Calu3 (cell line): ENCODE measurements at regions not wholly inside any gene's neighbourhood (a gene's known extent, or its start where the extent isn't known, plus 50 kb on each side); places are given as distances from the start of the nearest gene placed in this dataset.

Experiments used
- BruUV-seq: library from RNA; stranded (reverse); fragments of 400-500 nt; replicated peaks from 2 replicates; lab custom pipeline; 2021; lab: Mats Ljungman, UMichigan
- CTCF ChIA-PET: fragments of 300-600 bp; sonication (Branson Sonifier 250); formaldehyde crosslinking; loops from one replicate; lab custom pipeline; 2022; ENCODE audit warnings: antibody characterized with exemption; lab: Charles Lee
- DNase-seq: peaks from one replicate; pipeline ENCODE4 v3.0.0; 2022
- H3K27ac Mint-ChIP-seq: one replicate; pipeline ENCODE4 v1.8.0; 2022; ENCODE audit warnings: mixed read lengths; ENCODE audit not compliant: unreplicated experiment
- H3K27me3 Mint-ChIP-seq: one replicate; pipeline ENCODE4 v1.8.0; 2022; ENCODE audit warnings: mixed read lengths; ENCODE audit not compliant: unreplicated experiment
- H3K36me3 Mint-ChIP-seq: one replicate; pipeline ENCODE4 v1.8.0; 2022; ENCODE audit warnings: mild to moderate bottlenecking, moderate library complexity, mixed read lengths; ENCODE audit not compliant: insufficient read depth, unreplicated experiment
- H3K4me1 Mint-ChIP-seq: one replicate; pipeline ENCODE4 v1.8.0; 2022; ENCODE audit warnings: mild to moderate bottlenecking, low read depth, mixed read lengths; ENCODE audit not compliant: unreplicated experiment
- H3K4me3 Mint-ChIP-seq: one replicate; pipeline ENCODE4 v1.8.0; 2022; ENCODE audit warnings: mild to moderate bottlenecking, low read depth, moderate library complexity, mixed read lengths; ENCODE audit not compliant: unreplicated experiment
- H3K9me3 Mint-ChIP-seq: one replicate; pipeline ENCODE4 v1.8.0; 2022; ENCODE audit warnings: low read depth, mixed read lengths; ENCODE audit not compliant: unreplicated experiment
- CTCF ChIP-seq: fragments of 200-600 bp; IDR thresholded peaks from one replicate; pipeline ENCODE4 v1.8.0; 2022; ENCODE audit warnings: antibody characterized with exemption; ENCODE audit not compliant: unreplicated experiment
- intact Hi-C: fragments of 100-400 bp; cut with micrococcal nuclease; formaldehyde crosslinking; loops from one replicate; pipeline ENCODE4 v1.10.0; 2022; ENCODE audit not compliant: unreplicated experiment

- DNase-seq = no peak
- Mint-ChIP-seq H3K27me3 (no peaks in the 10 kb centered on the region), H3K36me3 (no peaks in the 10 kb centered on the region), H3K4me1 (peaks cover 43% of the 10 kb centered on the region), H3K9me3 (no peaks in the 10 kb centered on the region), H3K27ac (no peak overlapping the region), H3K4me3 (no peak overlapping the region)
- TF ChIP-seq CTCF = no peak
- CTCF ChIA-PET = no interaction called here
- BruUV-seq = no TSS peak
- intact Hi-C loops = loop anchor here (10.0 kb wide), 1 partner anchor 159 kb away; no protein-coding TSS in a partner anchor
Measured at GRCh38 chr20:12173347-12174012, 255.8 kb downstream of the BTBD3 start.

DNA sequence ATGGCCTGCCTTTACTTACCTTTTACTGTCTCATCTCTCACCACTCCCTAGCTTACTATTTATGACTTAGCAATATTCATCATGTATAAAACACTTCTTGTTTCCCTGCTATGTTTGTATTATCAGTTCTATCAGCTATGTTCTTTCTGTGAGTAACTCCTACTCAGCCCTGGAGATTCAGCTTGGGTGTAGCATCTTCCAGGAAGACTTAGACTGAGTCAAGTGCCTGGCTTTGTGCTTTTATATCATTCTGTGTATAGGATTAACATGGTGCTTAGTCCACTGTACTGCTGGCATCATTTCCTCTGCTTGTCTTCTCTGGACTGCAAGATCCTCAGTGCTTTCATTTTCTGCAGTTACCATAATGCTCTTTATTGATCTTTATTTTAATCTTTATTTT, 257.8 kb downstream of the BTBD3 start:
- TF ChIP-seq CTCF = no peak
- Mint-ChIP-seq H3K9me3 (no peaks in the 10 kb centered on the region), H3K4me3 (no peak overlapping the region), H3K27ac (no peak overlapping the region), H3K27me3 (no peaks in the 10 kb centered on the region), H3K4me1 (peaks cover 55% of the 10 kb centered on the region), H3K36me3 (no peaks in the 10 kb centered on the region)
- CTCF ChIA-PET = no interaction called here
- no peak for DNase-seq
- intact Hi-C loops = loop anchor here (5.0 to 10.0 kb wide), 2 partner anchors 63 to 161 kb away; no protein-coding TSS in a partner anchor
- no TSS peak for BruUV-seq

GRCh38 chr20:12177657-12178293, 260.1 kb downstream of the BTBD3 start:
- Mint-ChIP-seq H3K27me3 (no peaks in the 10 kb centered on the region), H3K27ac (peak overlapping the region; percentile 71), H3K36me3 (no peaks in the 10 kb centered on the region), H3K4me3 (peak overlapping the region; percentile 32), H3K9me3 (no peaks in the 10 kb centered on the region), H3K4me1 (peaks cover 38% of the 10 kb centered on the region)
- CTCF ChIA-PET = interaction anchor here (0.8 to 1.7 kb wide), 4 partner anchors 11 to 165 kb away, joined by 3 to 8 read pairs (median 4); no protein-coding TSS in a partner anchor
- no peak for TF ChIP-seq CTCF
- DNase-seq = peak; percentile 59
- intact Hi-C loops = loop anchor here (5.0 to 10.0 kb wide), 2 partner anchors 65 to 163 kb away; no protein-coding TSS in a partner anchor
- BruUV-seq = no TSS peak

- DNase-seq = no peak
- H3K4me3 Mint-ChIP-seq = no peak overlapping the region
- no peaks in the 10 kb centered on the region for H3K9me3 Mint-ChIP-seq
- BruUV-seq = no TSS peak
- TF ChIP-seq CTCF = no peak
- no peaks in the 10 kb centered on the region for H3K27me3 Mint-ChIP-seq
- peak overlapping the region; percentile 28 for H3K27ac Mint-ChIP-seq
- CTCF ChIA-PET = interaction anchor here (0.9 kb wide), 1 partner anchor 13 kb away, joined by 5 read pairs; no protein-coding TSS in a partner anchor
- intact Hi-C loops = loop anchor here (5.0 to 10.0 kb wide), 2 partner anchors 67 to 165 kb away; no protein-coding TSS in a partner anchor
- peaks cover 27% of the 10 kb centered on the region for H3K4me1 Mint-ChIP-seq
- no peaks in the 10 kb centered on the region for H3K36me3 Mint-ChIP-seq
Measured at GRCh38 chr20:12179692-12180091, 262.0 kb downstream of the BTBD3 start.
